ENCODE measurements at regions not wholly inside any gene's neighbourhood (a gene's known extent, or its start where the extent isn't known, plus 50 kb on each side); places are given as distances from the start of the nearest gene placed in this dataset.
"Not testable (repeated sequence)": the region's sequence is repeated elsewhere in the genome, so short reads cannot be mapped to it uniquely, and the experiment has no call there.

DNA sequence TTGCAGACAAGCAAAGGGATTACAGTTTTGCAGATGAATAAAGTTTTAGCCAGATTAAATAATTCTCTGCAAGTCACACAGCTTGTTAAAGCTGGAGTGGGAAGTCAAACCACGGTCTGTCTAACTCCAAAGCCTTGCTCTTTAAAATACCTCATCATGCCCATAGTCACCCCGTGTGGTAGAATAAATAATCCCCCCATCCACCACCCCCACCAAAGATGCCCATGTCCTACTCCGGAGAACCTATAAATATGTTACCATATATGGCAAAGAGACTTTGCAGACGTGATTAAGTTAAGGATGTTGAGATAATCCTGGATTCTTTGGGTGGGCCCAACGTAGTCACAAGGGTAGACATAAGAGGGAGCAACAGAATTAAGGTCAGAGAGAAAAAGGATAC is 118.7 kb downstream of the BEND2 start:
- no peak for DNase-seq

DNA sequence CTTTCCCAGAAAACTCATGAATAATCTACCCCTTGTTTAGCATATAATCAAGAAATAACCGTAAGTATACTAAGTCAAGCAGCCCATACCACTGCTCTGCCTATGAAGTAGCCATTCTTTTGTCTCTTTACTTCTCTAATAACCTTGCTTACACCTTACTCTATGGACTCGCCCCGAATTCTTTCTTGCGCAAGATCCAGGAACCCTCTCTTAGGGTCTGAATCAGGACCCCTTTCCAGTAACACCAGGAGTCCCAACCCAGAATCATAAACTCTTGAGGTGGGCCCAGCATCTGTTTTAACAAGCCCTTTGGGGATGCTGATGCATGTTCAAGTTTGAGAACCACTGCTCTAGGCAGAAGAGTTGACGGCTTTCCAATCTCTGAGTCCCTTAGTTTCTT is 119.6 kb downstream of the BEND2 start:
- DNase-seq, result no peak

DNA sequence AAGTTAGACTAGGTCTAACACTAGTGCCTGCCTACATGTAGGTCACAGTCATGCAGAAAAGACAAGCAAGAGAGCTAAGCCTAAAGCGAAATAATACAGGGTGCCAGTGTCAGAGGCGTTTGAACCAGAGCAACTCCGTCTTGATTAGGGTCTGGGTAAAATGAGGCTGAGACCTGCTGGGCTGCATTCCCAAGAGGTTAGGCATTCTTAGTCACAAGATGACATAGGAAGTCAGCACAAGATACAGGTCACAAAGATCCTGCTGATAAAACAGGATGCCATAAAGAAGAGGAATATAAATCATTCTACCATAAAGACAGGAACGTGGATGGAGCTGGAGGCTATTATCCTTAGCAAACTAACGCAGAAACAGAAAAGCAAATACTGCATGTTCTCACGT is 120.9 kb downstream of the BEND2 start:
- no peak for DNase-seq

DNA sequence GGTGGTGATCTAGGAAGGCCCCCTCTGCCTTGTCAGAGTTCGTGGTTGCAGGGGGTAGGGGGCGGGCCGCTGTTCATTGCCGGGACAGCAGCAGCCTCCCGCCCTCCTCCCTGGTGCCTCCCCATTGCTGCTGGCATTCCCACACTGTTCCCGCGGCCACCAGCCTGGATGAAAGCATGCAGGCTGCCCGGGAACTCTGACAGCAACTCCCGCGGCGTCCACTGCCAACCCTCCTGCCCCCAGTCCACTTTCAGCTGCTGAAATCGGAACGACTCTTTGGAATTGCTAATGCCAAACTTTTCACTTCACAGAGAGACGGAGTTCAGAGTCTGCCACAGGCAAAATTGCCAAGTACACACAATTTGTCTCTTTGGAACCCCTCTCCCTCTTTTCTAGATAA is 121.9 kb downstream of the BEND2 start:
- DNase-seq, result peak in 43 of 58 donors; percentile 0 to 58 (median 4)

DNA sequence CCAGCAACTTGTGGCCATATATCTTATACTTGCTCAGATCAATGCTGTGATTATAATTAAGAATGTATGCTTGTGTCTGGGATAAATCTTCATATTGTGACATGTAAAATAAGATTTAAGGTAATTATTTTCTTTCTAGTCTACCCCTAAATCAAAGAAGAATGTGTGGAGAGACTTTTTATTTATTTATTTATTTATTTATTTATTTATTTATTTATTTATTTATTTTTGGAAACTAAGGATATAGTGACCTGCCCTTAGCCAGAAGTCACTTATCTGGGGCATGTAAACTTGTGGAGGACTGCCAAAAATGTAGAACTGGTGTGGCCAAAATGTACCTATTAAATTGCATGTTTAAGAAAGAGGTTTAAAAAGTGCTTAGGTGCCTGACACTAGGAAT is 144.3 kb downstream of the BEND2 start:
- DNase-seq, result no peak

DNA sequence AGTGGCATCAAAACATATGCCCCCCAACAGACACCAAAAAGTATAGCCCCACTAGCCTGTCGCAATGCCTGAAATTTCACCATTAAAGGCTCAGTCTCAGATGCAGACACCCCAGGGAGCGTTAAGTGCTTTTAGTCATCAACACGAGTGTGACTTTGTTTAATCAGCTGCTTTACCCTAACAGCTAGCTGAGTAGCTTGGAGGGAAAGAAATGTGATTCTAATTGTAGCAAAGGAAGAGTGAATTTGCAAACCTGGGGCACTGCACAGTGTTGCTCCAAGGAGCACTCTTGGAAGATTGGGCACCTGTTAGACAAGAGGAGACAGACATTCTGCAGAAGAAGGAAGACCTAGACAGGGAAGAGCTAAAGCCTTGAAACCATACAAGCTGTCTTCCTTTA is 145.1 kb downstream of the BEND2 start:
- DNase-seq, result no peak

DNA sequence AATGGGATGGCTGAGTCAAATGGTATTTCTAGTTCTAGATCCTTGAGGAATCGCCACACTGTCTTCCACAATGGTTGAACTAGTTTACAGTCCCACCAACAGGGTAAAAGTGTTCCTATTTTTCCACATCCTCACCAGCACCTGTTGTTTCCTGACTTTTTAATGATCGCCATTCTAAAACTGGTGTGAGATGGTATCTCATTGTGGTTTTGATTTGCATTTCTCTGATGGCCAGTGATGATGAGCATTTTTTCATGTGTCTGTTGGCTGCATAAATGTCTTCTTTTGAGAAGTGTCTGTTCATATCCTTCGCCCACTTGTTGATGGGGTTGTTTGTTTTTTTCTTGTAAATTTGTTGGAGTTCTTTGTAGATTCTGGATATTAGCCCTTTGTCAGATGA is 152.6 kb downstream of the BEND2 start:
- not testable (repeated sequence) for DNase-seq

DNA sequence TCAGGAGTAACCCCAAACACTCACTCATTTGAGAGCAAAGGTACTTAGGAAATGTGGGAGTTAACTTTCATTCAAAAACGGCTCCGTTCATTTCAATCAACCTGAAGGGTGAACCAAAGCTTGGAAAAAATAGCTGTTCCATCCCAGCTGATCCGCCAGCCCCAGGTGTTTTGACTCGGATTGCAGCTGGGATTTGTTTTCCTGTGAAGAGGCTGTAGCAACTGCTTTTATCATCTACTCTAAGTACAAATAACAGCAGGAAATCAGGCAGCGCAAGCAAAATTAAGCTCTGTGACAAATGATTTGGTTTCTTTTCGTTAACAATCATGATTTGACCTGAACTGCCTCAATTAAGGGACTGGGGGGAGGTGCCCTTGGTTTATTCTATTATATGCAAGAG is 154.7 kb downstream of the BEND2 start:
- no peak for DNase-seq

DNA sequence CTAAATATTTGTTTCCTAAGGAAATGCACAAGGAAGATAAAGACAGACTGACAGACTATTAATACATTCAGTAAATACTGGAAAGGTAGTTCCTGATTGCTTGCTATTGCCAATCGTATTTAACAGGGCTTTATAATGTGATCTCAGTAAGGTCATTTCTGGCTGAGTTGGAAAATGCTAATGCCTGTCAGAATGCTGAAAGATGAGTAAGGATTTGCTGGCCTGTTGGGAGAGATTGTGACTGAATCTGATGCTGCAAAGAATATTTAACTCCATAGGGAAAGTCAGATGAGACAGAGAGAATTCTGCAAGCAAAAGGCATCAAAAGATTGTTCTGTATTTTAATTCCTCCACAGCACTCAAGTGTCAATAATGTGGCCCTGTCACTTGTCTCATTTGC is 169.0 kb downstream of the BEND2 start:
- no peak for DNase-seq

DNA sequence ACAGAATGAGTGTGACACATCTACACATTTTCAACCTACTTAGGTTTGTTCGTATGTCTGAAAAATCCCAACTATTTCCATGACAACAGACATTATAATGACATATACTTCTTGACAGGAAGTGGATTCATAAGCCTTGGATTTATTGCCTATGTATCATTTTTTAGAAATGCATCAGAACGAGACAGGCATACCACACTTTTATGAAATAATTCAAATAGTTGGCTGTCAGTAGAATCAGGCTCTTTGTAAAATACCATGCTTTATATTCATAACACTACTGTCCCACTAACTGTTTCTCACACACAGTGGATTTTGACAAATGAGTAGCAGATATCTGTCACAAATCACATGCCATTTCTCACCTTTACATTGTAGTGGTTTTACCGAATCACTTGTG is 173.2 kb downstream of the BEND2 start:
- no peak for DNase-seq

DNA sequence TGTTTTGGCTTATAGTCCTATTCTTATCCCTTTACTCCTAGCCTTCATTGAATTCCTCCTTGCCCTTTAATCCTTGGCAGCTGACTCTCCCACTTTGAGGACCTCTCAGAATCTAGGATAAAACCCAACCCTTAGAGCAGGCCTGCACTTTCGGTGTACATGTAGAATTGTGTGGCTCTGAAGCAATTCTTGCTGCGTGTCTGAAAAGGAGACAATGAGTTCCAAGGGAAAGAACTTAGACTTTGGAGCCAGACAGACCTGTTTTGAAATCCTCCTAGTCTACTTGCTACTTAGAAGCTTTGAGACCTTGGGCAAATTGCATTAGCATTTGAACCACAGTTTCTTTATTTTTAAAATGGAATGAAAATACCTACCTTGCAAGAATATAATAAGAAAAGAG is 175.2 kb downstream of the BEND2 start:
- DNase-seq, result no peak

DNA sequence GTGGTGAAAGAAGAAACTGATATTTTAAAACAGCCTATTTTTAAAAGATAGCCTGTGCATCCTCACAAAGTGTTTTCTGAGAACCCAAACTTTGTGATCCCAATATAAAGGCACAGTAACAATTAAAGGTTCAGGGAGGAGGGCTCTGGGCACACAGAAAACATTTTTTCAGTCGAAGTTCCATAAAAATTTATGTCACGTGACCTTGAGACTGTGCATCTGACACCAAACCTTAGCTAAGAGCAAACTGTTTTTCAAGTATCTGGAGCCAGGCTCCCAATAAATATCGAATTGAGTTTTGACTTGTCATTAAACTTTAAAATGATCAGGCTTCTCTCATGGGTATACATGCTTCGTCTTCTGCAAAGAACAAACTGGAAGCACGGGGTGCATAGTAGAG is 177.9 kb downstream of the BEND2 start:
- no peak for DNase-seq

DNA sequence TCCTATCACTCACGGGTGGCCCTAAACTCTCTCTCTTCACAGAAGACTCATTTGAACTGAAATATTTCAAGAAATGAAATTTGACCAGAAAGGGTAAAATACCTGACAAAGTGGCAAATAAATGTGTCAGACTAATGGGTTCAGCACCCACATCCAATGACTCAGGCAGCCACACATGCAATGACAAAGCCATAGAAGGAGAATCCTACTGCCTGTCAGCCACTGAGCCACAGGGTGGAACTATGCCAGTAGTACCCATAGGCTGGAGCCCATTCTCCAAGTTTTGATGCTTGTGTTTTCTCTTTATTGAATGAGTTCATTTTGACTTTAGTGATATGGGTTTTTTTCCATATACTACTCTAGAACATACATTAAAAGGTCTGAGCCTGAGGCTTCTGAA is 179.0 kb downstream of the BEND2 start:
- DNase-seq, result no peak

DNA sequence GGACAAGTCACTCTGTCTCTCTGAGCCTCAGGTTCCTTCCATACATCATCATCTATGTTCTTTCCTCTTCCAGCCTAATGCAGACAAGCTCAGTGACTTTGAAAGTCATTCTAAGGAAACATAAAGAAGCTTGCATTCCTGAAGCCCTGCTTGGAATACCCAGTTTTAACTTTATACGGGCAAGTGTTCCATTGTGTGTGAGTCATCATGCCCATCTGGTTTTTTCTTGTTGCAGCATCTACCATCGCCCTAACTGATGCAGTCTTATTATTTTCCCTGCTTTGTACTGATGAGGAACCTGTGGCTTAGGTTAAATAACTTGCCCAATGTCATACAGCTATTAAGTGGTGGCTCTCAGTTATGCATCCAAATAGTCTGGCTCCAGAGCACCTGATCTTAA is 177.9 kb upstream of the RAI2 start:
- no peak for DNase-seq

DNA sequence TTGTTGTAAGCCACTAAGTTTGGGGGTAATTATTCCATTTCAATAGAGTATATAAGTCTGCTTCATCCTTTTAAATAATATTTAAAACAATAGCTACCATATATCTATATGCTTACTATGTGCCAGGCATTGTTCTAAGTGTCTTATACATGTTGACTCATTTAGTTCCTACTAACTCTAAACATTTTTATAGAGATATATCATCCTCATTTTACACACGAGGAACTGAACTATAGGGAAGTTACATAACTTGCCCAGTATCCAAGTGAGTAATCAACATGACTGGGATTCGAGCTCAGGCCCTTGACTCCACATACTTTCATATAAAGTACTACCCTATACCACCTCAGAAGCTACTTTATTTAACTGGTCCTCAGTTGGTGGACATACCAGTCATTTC is 175.3 kb upstream of the RAI2 start:
- no peak for DNase-seq

DNA sequence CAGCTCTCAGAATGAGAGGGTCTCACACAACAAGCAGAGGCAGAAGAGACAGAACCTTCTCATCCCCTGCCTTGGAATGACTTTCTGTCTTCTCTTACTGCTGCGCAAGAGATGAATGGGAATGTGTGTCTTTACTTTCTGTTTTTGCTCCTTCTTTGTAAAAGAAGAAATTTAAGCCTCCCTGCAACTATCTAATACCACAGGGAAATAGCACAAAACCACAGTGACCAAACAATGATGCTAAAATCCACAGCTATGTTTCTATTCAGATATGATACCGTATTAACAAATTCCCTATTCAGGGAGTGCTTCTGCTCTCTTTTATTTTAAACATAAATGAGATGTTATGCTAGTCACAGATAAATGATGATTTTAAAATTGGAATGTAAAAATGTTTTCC is 173.8 kb upstream of the RAI2 start:
- DNase-seq, result no peak

DNA sequence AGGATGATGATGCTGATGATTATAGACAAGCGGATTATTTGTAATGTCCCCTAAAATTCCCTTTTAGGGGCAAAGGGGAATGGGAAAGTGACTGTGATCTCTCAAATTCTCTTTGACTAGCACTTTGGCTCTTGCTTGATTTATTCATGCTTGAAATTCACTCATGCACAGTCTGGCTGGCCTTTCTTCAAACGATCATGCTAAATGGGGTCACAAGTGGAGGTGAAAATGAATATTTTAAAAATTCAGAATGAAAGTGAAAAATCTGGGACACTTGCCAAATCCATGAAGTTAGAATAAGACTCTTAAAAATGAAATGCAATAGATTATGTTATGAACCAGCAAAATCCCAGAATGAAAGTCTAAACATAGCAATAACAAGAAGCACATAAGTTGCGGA is 173.4 kb upstream of the RAI2 start:
- no peak for DNase-seq

DNA sequence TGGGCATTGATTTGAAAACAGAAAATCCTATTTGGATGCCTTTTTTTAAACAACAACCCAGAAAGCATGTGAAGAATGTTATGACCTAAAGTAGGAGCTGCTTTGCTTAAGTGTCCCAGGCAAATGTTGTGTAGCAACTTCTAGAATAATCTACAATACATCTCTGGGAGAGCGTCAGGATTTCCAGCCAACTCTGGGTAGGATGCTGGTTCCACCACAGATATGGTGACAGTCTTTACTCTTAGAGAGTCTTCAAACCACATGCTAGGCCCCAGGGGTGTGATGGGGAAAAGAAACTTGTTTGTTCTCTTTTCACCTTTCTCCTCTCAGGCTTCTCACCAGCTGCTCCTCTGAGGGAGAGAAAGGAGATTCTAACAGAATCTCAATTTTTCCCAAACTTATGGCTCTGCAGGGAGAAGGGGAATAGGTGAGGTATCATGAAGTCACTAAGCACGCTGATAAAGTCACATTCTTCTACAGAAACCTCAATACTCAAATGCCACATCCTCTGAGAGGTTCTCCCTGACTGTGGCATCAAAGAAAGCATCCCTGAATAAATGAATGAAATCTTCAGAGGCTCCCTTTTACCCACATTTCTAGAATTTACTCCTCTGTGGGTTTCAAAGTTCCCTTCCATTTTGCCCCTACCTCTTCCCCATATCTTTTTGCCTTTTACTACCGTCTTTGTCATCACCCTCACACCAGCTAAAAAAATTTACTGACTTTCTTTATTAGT is 171.6 kb upstream of the RAI2 start:
- DNase-seq, result no peak

DNA sequence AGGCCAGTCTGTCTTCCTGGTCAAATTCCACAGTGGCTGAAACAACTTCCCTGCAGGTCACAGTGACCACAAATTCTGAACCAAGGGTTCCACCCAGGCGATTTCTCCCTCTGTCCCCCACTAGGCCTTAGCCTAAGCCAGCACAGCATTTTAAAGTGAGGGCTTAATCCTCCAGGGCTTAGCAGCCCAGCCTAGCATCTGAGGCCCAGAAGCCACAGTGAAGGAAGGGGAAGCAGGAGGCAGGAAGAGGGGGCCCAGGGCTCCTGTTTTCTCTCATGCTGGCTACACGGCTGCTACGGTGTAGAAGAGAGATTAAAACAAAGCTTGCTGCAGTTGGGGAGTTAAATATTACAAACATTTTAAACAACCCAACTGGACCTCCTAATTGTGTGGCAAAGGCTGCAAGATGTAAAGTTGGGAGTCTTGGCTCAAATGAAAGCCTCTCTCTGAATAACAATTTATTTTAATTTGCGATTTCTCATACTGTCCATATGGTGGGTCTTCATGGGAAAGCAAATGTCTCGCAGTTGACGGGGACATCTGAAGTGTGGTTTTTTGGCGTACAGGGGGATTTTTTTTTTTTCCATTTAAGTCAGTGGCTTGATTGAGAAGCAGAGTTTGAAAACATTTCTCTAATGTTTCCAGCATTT is 170.8 kb upstream of the RAI2 start:
- DNase-seq, result no peak

DNA sequence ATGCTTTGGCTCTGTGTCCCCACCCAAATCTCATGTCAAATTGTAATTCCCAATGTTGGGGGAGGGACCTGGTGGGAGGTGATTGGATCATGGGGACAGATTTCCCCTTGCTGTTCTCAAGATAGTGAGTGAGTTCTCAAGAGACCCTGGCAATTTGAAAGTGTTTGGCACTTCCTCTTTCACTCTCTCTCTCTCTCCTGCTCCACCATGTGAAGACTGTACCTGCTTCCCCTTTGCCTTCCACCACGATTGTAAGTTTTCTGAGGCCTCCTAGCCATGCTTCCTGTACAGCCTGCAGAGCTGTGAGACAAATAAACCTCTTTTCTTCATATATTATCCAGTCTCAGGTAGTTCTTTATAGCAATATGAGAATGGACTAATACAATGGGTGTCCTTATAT is 169.6 kb upstream of the RAI2 start:
- DNase-seq, result not testable (repeated sequence)

DNA sequence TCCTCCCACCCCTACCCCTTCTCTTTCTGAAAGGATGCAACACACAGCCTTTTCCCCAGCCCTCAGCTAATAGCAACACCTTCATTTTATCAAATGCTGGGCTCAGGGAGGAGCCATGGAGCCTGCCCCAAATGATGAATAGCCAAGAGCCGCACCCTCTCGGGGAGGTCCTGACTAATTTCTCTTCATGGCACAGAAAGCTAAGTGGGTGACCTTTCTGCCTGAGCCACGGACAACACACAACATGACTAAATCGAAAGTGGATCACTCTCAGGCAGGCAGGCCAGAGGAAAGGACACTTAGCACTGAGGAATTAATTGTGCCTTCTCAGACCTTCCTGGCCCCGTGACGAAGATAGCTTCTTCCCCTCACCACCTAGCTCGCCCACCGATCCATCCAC is 165.1 kb upstream of the RAI2 start:
- DNase-seq, result no peak

DNA sequence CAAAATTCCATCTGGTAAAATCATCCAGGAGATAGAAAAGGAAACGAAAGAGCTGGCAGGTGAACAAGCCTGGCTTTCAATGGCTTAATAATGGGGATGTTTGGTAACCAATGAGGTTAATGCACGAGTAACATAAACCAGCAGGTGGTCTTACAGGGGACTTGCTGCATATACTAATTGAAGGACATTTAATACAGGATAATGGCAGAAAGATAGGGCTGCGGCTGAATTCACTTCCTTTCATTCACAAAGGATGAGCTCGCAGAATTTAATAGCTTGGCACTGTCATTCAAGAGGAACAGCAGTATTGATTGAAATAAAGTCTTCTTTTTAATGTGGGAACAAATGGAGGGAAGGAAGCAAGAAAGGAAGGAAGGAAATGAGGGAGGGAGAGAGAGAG is 156.3 kb upstream of the RAI2 start:
- no peak for DNase-seq

DNA sequence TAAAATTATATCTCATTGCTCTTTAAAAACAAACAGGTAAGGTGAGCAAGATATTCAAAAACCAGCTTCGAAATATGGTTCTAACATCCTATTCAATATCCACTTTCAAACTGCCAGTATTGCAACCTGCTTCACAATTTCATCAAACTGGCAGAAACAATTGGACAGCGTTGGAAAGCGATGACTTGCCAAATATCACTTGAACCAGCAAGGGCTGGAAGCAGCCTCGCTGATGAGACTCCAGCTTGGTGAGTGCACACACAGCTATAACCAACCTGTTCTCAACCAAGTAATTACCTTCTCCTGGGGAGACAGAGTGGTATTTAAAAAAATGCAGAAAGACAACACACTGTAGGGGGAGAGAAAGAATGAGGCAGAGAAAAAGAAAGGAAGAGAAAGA is 155.8 kb upstream of the RAI2 start:
- DNase-seq, result no peak

DNA sequence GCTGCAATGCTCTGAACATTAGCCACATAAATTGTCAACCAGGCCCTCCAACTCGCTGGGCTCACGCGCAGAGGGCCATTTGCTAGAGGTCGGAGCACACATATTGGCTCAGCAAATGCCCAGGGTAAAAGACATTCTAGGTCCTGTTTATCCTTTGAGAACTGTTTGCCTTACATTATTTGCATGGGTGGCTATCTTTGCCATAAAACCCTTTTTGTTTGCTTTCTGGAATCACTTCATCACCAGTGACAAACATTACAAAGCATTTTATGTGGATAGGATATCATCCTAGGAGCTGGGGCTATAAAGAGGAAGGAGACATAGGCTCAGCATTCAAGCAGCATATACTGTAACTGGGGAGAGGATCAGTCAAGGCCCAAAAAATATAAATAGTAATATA is 149.2 kb upstream of the RAI2 start:
- DNase-seq, result no peak

All from anterior cingulate cortex (tissue), 58 donors.